ENCODE measurements at regions not wholly inside any gene's neighbourhood (a gene's known extent, or its start where the extent isn't known, plus 50 kb on each side); places are given as distances from the start of the nearest gene placed in this dataset.
"Not testable (repeated sequence)": the region's sequence is repeated elsewhere in the genome, so short reads cannot be mapped to it uniquely, and the experiment has no call there.

DNA sequence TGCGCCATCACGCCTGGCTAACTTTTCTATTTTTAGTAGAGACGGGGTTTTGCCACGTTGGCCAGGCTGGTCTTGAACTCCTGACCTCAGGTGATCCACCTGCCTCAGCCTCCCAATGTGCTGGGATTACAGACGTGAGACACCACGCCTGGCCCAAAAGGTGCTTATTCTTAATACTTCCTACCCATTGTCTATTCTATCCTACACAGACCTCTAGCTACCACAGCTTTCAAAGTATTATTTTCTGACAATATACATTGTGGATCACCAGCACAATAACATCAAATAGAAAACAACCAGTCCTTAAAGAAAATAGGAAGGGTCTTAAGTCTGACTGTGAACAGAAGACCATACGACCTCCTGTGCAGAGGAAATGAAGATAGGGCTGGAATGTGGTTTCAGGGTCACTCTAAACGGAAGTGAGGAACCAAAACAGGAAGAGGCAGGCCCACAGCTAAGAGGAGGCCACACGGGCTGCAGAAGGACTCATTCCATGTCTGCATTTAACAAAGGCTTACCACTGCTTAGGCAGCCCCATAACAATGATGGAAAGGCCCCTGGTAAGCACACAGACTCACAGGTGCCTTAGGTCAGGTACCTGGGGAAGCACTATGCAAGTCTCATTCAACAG lies 115.2 kb downstream of the ZFAND4 start:
- TF ChIP-seq, protein P1, sequence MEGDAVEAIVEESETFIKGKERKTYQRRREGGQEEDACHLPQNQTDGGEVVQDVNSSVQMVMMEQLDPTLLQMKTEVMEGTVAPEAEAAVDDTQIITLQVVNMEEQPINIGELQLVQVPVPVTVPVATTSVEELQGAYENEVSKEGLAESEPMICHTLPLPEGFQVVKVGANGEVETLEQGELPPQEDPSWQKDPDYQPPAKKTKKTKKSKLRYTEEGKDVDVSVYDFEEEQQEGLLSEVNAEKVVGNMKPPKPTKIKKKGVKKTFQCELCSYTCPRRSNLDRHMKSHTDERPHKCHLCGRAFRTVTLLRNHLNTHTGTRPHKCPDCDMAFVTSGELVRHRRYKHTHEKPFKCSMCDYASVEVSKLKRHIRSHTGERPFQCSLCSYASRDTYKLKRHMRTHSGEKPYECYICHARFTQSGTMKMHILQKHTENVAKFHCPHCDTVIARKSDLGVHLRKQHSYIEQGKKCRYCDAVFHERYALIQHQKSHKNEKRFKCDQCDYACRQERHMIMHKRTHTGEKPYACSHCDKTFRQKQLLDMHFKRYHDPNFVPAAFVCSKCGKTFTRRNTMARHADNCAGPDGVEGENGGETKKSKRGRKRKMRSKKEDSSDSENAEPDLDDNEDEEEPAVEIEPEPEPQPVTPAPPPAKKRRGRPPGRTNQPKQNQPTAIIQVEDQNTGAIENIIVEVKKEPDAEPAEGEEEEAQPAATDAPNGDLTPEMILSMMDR (IDR thresholded peaks at IDR 0.05) = no peak
- TF ChIP-seq POLR2A (IDR thresholded peaks at IDR 0.05) = no peak
- no peak for DNase-seq
- no peak overlapping the region for H3K4me3 ChIP-seq (replicated peaks in 1 of 3)
- no peaks in the 10 kb centered on the region for H3K36me3 ChIP-seq
- no peaks in the 10 kb centered on the region for H3K4me1 ChIP-seq
- 80 to 81% methylated on average over 9 of the region's 9 CpGs for WGBS, 2 donors
- no peaks in the 10 kb centered on the region for H3K27me3 ChIP-seq
- intact Hi-C loops (cut with DNase I) = no loop called here
- H3K27ac ChIP-seq = no peak overlapping the region
- no peaks in the 10 kb centered on the region for H3K9me3 ChIP-seq

DNA sequence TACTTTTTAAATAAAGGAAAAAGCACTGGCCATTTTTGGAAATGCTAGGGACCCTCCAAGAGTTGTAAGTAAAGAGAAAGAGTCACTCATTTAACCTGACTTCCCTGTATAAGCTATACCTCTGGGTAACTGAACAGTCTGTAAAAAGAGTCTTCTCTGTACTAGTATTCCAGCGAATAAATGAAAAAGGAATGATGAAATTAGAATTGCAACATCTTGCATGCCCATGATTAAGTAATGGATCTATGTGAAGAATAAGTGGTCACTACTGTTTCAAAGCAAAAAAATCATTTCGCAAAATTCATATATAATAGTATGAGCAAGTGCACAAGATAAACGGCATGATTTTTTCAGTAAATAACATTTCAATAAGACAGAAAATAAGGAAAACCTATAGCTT lies 116.8 kb downstream of the ZFAND4 start:
- Histone ChIP-seq H3K27ac (no peak overlapping the region), H3K27me3 (no peaks in the 10 kb centered on the region), H3K9me3 (no peaks in the 10 kb centered on the region), H3K4me1 (no peaks in the 10 kb centered on the region), H3K4me3 (replicated peaks in 1 of 3) (no peak overlapping the region), H3K36me3 (no peaks in the 10 kb centered on the region)
- no peak for DNase-seq
- WGBS, 2 donors = 93 to 97% methylated on average over 3 of the region's 3 CpGs
- TF ChIP-seq POLR2A (IDR thresholded peaks at IDR 0.05) = no peak
- TF ChIP-seq, protein P1 (IDR thresholded peaks at IDR 0.05) = no peak
- intact Hi-C loops (cut with DNase I) = no loop called here

DNA sequence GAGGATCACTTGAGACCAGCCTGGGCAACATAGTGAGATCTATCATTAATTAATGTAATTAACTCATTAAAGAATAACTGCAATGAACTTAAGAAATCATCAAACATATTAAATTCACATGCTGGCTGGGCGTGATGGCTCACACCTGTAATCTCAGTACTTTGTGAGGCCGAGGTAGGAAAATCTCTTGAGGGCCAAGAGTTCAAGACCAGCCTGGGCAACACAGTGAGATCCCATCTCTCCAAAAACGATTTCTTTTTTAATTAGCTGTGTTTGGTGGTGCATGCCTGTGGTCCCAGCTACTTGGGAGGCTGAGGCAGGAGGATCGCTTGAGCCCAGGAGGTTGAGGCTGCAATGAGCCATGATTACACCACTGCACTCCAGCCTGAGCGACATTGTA lies 117.2 kb downstream of the ZFAND4 start:
- H3K4me3 ChIP-seq (replicated peaks in 1 of 3); H3K27me3 ChIP-seq; DNase-seq; H3K27ac ChIP-seq; H3K36me3 ChIP-seq; intact Hi-C loops (cut with DNase I); H3K9me3 ChIP-seq; H3K4me1 ChIP-seq: not testable (repeated sequence)
- WGBS, 2 donors = 93 to 94% methylated on average over 5 of the region's 5 CpGs

DNA sequence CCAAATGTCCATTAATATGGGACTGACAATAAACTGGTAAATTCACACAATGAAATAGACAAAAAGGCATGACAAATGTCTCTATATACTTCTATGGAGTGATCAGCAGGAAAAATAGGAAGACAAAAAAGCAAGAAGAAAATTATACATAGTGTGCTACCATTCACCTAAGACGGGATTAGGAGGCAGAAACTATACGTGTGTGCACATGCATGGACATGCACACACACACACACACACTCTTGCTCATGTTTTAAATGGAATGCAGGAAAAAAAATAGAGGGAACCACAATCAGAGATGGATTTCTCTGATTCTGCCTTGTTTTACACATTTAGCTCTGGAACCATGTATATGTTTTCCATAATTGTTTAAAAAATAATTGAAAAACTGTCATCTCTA lies 119.0 kb downstream of the ZFAND4 start:
- no peak for DNase-seq
- Histone ChIP-seq H3K4me1 (no peaks in the 10 kb centered on the region), H3K4me3 (replicated peaks in 1 of 3) (no peak overlapping the region), H3K27ac (no peak overlapping the region), H3K36me3 (no peaks in the 10 kb centered on the region), H3K9me3 (no peaks in the 10 kb centered on the region), H3K27me3 (no peaks in the 10 kb centered on the region)
- intact Hi-C loops (cut with DNase I) = no loop called here
- TF ChIP-seq POLR2A (IDR thresholded peaks at IDR 0.05) = no peak
- TF ChIP-seq, protein P1 (IDR thresholded peaks at IDR 0.05) = no peak
- WGBS, 2 donors = 94 to 97% methylated on average over 2 of the region's 2 CpGs

DNA sequence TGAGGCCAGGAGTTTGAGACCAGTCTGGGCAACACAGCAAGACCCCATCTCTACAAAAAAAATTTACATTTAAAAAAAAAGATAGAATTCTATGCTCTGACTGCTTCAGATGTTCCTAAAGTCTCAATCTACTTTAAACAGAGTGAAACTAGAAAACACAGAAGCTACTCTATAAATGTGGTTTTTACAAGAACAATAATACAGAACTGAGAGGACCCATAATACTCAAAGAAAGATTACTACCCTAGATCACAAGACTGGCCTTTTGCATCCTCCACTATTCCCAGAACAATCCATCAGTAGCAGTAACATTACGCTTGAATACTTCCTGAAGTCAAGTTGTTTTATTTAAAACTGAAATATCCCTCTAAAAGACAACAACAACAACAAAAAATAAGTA lies 119.4 kb downstream of the ZFAND4 start:
- H3K9me3 ChIP-seq = no peaks in the 10 kb centered on the region
- intact Hi-C loops (cut with DNase I) = no loop called here
- H3K36me3 ChIP-seq = no peaks in the 10 kb centered on the region
- H3K4me3 ChIP-seq (replicated peaks in 1 of 3) = no peak overlapping the region
- H3K27ac ChIP-seq = no peak overlapping the region
- no peak for DNase-seq
- WGBS, 2 donors = 98% methylated on average over 1 of the region's 1 CpG
- no peaks in the 10 kb centered on the region for H3K27me3 ChIP-seq
- H3K4me1 ChIP-seq = no peaks in the 10 kb centered on the region
- no peak for TF ChIP-seq POLR2A (IDR thresholded peaks at IDR 0.05)
- TF ChIP-seq, protein P1 (IDR thresholded peaks at IDR 0.05) = no peak

DNA sequence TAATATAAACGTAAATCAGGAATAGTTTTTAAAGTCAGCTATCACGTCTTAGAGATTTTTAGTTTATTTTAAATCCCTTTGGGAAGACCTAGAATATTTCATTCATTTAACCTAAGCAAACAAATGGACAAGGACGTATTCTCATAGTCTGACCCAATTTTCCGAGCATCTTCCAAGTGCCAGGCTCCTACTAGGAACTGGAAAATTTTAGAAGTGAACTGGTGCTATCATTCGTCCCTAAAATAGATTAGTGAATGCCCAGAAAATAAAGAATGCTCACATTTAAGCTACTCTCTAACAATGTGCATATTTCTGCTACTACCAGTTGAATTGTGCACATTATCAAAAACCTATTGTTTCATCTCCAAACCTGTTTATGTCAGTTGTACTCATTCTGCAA lies 120.1 kb downstream of the ZFAND4 start:
- intact Hi-C loops (cut with DNase I) = no loop called here
- Histone ChIP-seq H3K4me1 (no peaks in the 10 kb centered on the region), H3K36me3 (no peaks in the 10 kb centered on the region), H3K9me3 (no peaks in the 10 kb centered on the region), H3K4me3 (replicated peaks in 1 of 3) (no peak overlapping the region), H3K27me3 (no peaks in the 10 kb centered on the region), H3K27ac (no peak overlapping the region)
- no peak for TF ChIP-seq POLR2A (IDR thresholded peaks at IDR 0.05)
- TF ChIP-seq, protein P1 (IDR thresholded peaks at IDR 0.05) = no peak
- WGBS, 2 donors = 94 to 95% methylated on average over 5 of the region's 5 CpGs
- no peak for DNase-seq

Data from thyroid gland (tissue), 4 donors.